ENCODE measurements at regions not wholly inside any gene's neighbourhood (a gene's known extent, or its start where the extent isn't known, plus 50 kb on each side); places are given as distances from the start of the nearest gene placed in this dataset.

DNA sequence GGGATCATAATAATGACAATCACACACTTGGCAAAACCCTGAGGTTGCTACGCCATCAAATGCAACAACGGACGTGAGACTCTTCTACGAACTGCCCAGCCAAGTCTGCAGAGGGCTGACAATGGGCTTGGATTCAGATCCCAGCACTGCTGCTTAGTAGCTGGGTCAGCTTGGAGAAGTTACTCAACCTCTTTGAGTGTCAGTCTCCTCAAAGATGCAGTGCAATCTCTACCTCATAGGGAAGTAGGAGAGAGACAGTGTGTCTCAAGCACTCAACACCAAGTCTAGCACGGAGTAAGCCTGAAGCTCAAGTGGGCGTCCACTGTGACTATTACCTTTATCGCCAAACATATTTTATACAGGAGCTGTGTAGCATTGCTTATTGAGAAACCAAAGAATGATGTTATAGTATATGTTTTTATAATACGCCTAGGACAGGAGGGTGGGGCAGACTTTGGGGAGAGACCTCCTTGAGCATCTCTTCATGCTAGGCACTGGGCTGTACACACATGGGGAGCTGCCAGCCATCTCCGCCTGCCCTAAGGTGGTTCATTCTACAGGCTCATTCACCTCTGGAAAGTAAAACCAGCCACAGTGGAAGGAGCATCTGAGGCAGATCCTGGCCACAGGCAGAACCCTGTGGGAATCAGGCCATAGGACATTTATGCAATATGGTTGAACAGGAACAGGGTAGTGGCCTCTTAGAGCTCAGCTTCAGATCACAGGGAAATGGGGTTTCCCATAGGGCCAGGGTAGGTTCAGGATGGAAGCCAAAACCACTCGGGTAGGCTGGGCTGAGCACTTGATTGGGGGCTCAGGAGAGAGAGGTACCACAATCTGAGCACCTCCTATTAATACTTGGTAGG, 160.2 kb downstream of the MRPL14 start:
- TF ChIP-seq FOS (IDR thresholded peaks at IDR 0.05; ENCODE audit: borderline replicate concordance, insufficient read depth, low read length) (no peak), EZH2 (IDR thresholded peaks at IDR 0.05; ENCODE audit: borderline replicate concordance, low read depth, low read length, severe bottlenecking) (no peak), POLR2AphosphoS5 (IDR thresholded peaks at IDR 0.05; ENCODE audit: insufficient read depth, low read depth, low read length) (no peak), JUN (IDR thresholded peaks at IDR 0.05; ENCODE audit: borderline replicate concordance, insufficient read depth, insufficient read length, low read depth) (no peak)
- TF ChIP-seq, protein P1, sequence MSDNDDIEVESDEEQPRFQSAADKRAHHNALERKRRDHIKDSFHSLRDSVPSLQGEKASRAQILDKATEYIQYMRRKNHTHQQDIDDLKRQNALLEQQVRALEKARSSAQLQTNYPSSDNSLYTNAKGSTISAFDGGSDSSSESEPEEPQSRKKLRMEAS (IDR thresholded peaks at IDR 0.05; ENCODE audit: insufficient read depth, insufficient read length) = no peak
- TF ChIP-seq, protein P2, sequence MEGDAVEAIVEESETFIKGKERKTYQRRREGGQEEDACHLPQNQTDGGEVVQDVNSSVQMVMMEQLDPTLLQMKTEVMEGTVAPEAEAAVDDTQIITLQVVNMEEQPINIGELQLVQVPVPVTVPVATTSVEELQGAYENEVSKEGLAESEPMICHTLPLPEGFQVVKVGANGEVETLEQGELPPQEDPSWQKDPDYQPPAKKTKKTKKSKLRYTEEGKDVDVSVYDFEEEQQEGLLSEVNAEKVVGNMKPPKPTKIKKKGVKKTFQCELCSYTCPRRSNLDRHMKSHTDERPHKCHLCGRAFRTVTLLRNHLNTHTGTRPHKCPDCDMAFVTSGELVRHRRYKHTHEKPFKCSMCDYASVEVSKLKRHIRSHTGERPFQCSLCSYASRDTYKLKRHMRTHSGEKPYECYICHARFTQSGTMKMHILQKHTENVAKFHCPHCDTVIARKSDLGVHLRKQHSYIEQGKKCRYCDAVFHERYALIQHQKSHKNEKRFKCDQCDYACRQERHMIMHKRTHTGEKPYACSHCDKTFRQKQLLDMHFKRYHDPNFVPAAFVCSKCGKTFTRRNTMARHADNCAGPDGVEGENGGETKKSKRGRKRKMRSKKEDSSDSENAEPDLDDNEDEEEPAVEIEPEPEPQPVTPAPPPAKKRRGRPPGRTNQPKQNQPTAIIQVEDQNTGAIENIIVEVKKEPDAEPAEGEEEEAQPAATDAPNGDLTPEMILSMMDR (IDR thresholded peaks at IDR 0.05; ENCODE audit: extremely low read depth in 1 of 2, insufficient read depth in 1 of 2, low read depth in 1 of 2, low read length in 2 of 2) = no peak
- ChIA-PET POLR2A (no interaction called here), CTCF (interaction anchor here (0.9 to 1.6 kb wide), 3 partner anchors 11 to 108 kb away, joined by 3 read pairs; no protein-coding TSS in a partner anchor)
- Histone ChIP-seq H3K9me3 (replicated peaks; ENCODE audit: control insufficient read depth, insufficient read depth, low read length) (no peaks in the 10 kb centered on the region), H3K79me2 (ENCODE audit: control insufficient read depth, insufficient read depth, low read length) (no peaks in the 10 kb centered on the region), H2AFZ (ENCODE audit: low read depth, low read length) (no peak overlapping the region), H3K9me1 (replicated peaks; ENCODE audit: control insufficient read depth, extremely low read depth, insufficient read depth, low read length) (no peaks in the 10 kb centered on the region), H3K9ac (replicated peaks; ENCODE audit: extremely low read depth, insufficient read depth, low read length) (no peak overlapping the region), H3K27ac (ENCODE audit: insufficient read depth, low read depth, low read length) (no peak overlapping the region), H3K27me3 (ENCODE audit: control insufficient read depth in 2 of 2, insufficient read depth in 2 of 2, low read length in 2 of 2) (peaks cover 8 to 13% of the 10 kb centered on the region in 2 experiments), H4K20me1 (replicated peaks; ENCODE audit: control insufficient read depth, extremely low read depth, insufficient read depth, low read length) (no peaks in the 10 kb centered on the region), H3K4me2 (ENCODE audit: insufficient read depth, low read length) (no peak overlapping the region), H3K4me3 (replicated peaks in 1 of 3; ENCODE audit: insufficient read depth in 1 of 3, low read depth in 1 of 3, low read length in 3 of 3) (no peak overlapping the region), H3K36me3 (ENCODE audit: control insufficient read depth in 2 of 2, extremely low read depth in 1 of 2, insufficient read depth in 2 of 2, low read length in 2 of 2) (no peaks in the 10 kb centered on the region), H3K4me1 (ENCODE audit: control insufficient read depth, extremely low read depth, insufficient read depth, low read length) (no peaks in the 10 kb centered on the region)
- FAIRE-seq (no peak), DNase-seq (ENCODE audit: low read depth, low spot score) (no peak)
- intact Hi-C loops (cut with micrococcal nuclease) = no loop called here
- no TSS peak for BruUV-seq (replicated peaks)
- dilution Hi-C loops (cut with MboI; ENCODE audit: extremely low pct_ligation_motif_present, low sequenced_read_pairs) = no loop called here

Data from endothelial cell of umbilical vein (primary cell).